Neural cell (in vitro differentiated cells): ENCODE measurements at regions not wholly inside any gene's neighbourhood (a gene's known extent, or its start where the extent isn't known, plus 50 kb on each side); places are given as distances from the start of the nearest gene placed in this dataset.

Experiments
- H2AFZ ChIP-seq: fragments of 200-600, 300-800 bp; sonication (generic), shearing (Covaris generic); 2 replicates; pipeline ENCODE4 v1.6.0; 2014; ENCODE audit warnings: low read depth, mild to moderate bottlenecking, antibody characterized with exemption, low read length, moderate library complexity
- H3F3A ChIP-seq: fragments of 200-600 bp; shearing (Covaris generic); 2 replicates; pipeline ENCODE4 v1.6.1; 2016; ENCODE audit warnings: mild to moderate bottlenecking, moderate library complexity, mixed read lengths, antibody characterized with exemption, low read length; ENCODE audit not compliant: insufficient read depth, poor library complexity, severe bottlenecking
- H3K27ac ChIP-seq: fragments of 200-600, 300-800 bp; sonication (generic), shearing (Covaris generic); 2 replicates; pipeline ENCODE4 v1.5.1; 2014; ENCODE audit warnings: mild to moderate bottlenecking, low read length, moderate library complexity
- H3K27me3 ChIP-seq: fragments of 300-800, 200-600 bp; sonication (generic), shearing (Covaris generic); 2 replicates; pipeline ENCODE4 v1.6.0; 2014; ENCODE audit warnings: mild to moderate bottlenecking, low read depth, low read length, moderate library complexity; ENCODE audit not compliant: insufficient read depth
- H3K36me3 ChIP-seq: fragments of 300-800, 200-600 bp; sonication (generic), shearing (Covaris generic); 2 replicates; pipeline ENCODE4 v1.5.1; 2014; ENCODE audit warnings: mild to moderate bottlenecking, antibody characterized with exemption, low read length, moderate library complexity; ENCODE audit not compliant: insufficient read depth
- H3K4me2 ChIP-seq: fragments of 300-800, 200-600 bp; sonication (generic), shearing (Covaris generic); 2 replicates; pipeline ENCODE4 v1.6.0; 2014; ENCODE audit warnings: mild to moderate bottlenecking, low read length
- H3K4me3 ChIP-seq: fragments of 300-800, 200-600 bp; sonication (generic), shearing (Covaris generic); 2 replicates; pipeline ENCODE4 v1.5.1; 2014; ENCODE audit warnings: mild to moderate bottlenecking, low read length, moderate library complexity
- H3K79me2 ChIP-seq: fragments of 200-600 bp; shearing (Covaris generic); replicated peaks from 2 replicates; pipeline ENCODE4 v1.6.0; 2014; ENCODE audit warnings: mild to moderate bottlenecking, low read length, moderate library complexity; ENCODE audit not compliant: insufficient read depth
- H3K9ac ChIP-seq: fragments of 300-800, 200-600 bp; sonication (generic), shearing (Covaris generic); 2 replicates; pipeline ENCODE4 v1.6.1; 2016; ENCODE audit warnings: mild to moderate bottlenecking, low read length, mixed read lengths
- H3K9me2 ChIP-seq: fragments of 200-600 bp; shearing (Covaris generic); 2 replicates; pipeline ENCODE4 v1.6.1; 2016; ENCODE audit warnings: mild to moderate bottlenecking, low read length, mixed read lengths; ENCODE audit not compliant: insufficient read depth
- H3K9me3 ChIP-seq: fragments of 200-600, 300-800 bp; sonication (generic), shearing (Covaris generic); 2 replicates; pipeline ENCODE4 v1.6.1; 2016; ENCODE audit warnings: mild to moderate bottlenecking, mixed run types, low read length, moderate library complexity, mixed read lengths
- H4K20me1 ChIP-seq: fragments of 200-600 bp; shearing (Covaris generic); 2 replicates; pipeline ENCODE4 v1.6.1; 2016; ENCODE audit warnings: mild to moderate bottlenecking, mixed run types; ENCODE audit not compliant: insufficient read depth
- CTCF ChIP-seq: fragments of 450-650 bp; IDR thresholded peaks from 2 replicates; pipeline ENCODE4 v1.5.1; 2014; ENCODE audit warnings: antibody characterized with exemption, mild to moderate bottlenecking, moderate library complexity; ENCODE audit not compliant: poor library complexity, severe bottlenecking
- EP300 ChIP-seq: fragments of 450-650 bp; conservative IDR thresholded peaks from 2 replicates; pipeline ENCODE4 v1.6.1; 2014; ENCODE audit warnings: antibody characterized with exemption, mild to moderate bottlenecking, moderate library complexity; ENCODE audit not compliant: poor library complexity, severe bottlenecking
- EZH2 ChIP-seq: fragments of 200-600, 300-800 bp; shearing (Covaris generic), sonication (generic); IDR thresholded peaks from 2 replicates; pipeline ENCODE4 v1.6.1; 2014; ENCODE audit warnings: antibody characterized with exemption, low read length, borderline replicate concordance, mild to moderate bottlenecking; ENCODE audit not compliant: insufficient read depth, poor library complexity, severe bottlenecking
- MXI1 ChIP-seq: fragments of 450-650 bp; conservative IDR thresholded peaks from 2 replicates; pipeline ENCODE4 v1.6.1; 2014; ENCODE audit warnings: antibody characterized with exemption, mild to moderate bottlenecking; ENCODE audit not compliant: poor library complexity, severe bottlenecking
- POLR2AphosphoS5 ChIP-seq: IDR thresholded peaks from 2 replicates; pipeline ENCODE4 v1.6.1; 2012
- RAD21 ChIP-seq: fragments of 450-650 bp; conservative IDR thresholded peaks from 2 replicates; pipeline ENCODE4 v1.6.1; 2014; ENCODE audit warnings: antibody characterized with exemption, mild to moderate bottlenecking, moderate library complexity
- REST ChIP-seq: IDR thresholded peaks from 2 replicates; pipeline ENCODE4 v1.6.1; 2012; ENCODE audit warnings: borderline replicate concordance
- SMC3 ChIP-seq: fragments of 450-650 bp; conservative IDR thresholded peaks from 2 replicates; pipeline ENCODE4 v1.6.1; 2014; ENCODE audit warnings: antibody characterized with exemption, mild to moderate bottlenecking, moderate library complexity; ENCODE audit not compliant: poor library complexity
- TAF1 ChIP-seq: IDR thresholded peaks from 2 replicates; pipeline ENCODE4 v1.6.1; 2012; ENCODE audit warnings: low read depth

- TF ChIP-seq MXI1 (no peak), POLR2AphosphoS5 (no peak), EP300 (no peak)
Measured at GRCh38 chr21:14741256-14741655, 195.1 kb upstream of the SAMSN1 start (continued).

GRCh38 chr21:14740692-14741091, 194.6 kb upstream of the SAMSN1 start:
- H3K9ac ChIP-seq = no peak overlapping the region
- H3K9me2 ChIP-seq = no peaks in the 10 kb centered on the region
- TF ChIP-seq EP300 (no peak), REST (no peak), TAF1 (no peak), MXI1 (no peak), EZH2 (no peak), SMC3 (no peak), RAD21 (no peak), POLR2AphosphoS5 (no peak), CTCF (no peak)

GRCh38 chr21:14740116-14740515, 194.0 kb upstream of the SAMSN1 start:
- no peak overlapping the region for H3K4me3 ChIP-seq
- no peaks in the 10 kb centered on the region for H4K20me1 ChIP-seq
- H3K27me3 ChIP-seq = no peaks in the 10 kb centered on the region
- H3K4me2 ChIP-seq = no peak overlapping the region
- no peak overlapping the region for H2AFZ ChIP-seq
- H3K27ac ChIP-seq = no peak overlapping the region
- no peaks in the 10 kb centered on the region for H3K9me3 ChIP-seq
- TF ChIP-seq CTCF (no peak), EZH2 (no peak), POLR2AphosphoS5 (no peak)
- no peak overlapping the region for H3K9ac ChIP-seq
- no peaks in the 10 kb centered on the region for H3K9me2 ChIP-seq
- no peaks in the 10 kb centered on the region for H3K36me3 ChIP-seq
- no peaks in the 10 kb centered on the region for H3K79me2 ChIP-seq
- no peaks in the 10 kb centered on the region for H3F3A ChIP-seq

More at GRCh38 chr21:14740692-14741091, 194.6 kb upstream of the SAMSN1 start:
- no peaks in the 10 kb centered on the region for H3K27me3 ChIP-seq
- H3K4me3 ChIP-seq = no peak overlapping the region
- no peaks in the 10 kb centered on the region for H3K36me3 ChIP-seq
- H3K27ac ChIP-seq = no peak overlapping the region
- H4K20me1 ChIP-seq = no peaks in the 10 kb centered on the region
- H3K9me3 ChIP-seq = no peaks in the 10 kb centered on the region
- H3K79me2 ChIP-seq = no peaks in the 10 kb centered on the region
- no peaks in the 10 kb centered on the region for H3F3A ChIP-seq
- no peak overlapping the region for H2AFZ ChIP-seq
- H3K4me2 ChIP-seq = no peak overlapping the region
